ENCODE measurements at regions not wholly inside any gene's neighbourhood (a gene's known extent, or its start where the extent isn't known, plus 50 kb on each side); places are given as distances from the start of the nearest gene placed in this dataset.

- TF ChIP-seq CTCF (conservative IDR thresholded peaks at IDR 0.05) (no peak), EZH2 (IDR thresholded peaks at IDR 0.05; ENCODE audit: low read depth) (no peak)
Observed at GRCh38 chr3:176583956-176584355, 613.3 kb downstream of the TBL1XR1 start.

All from PC-9 (cell line).